NCI-H524 treated with DMSO at 0.1 percent for 48 hours (cell line): ENCODE measurements at regions not wholly inside any gene's neighbourhood (a gene's known extent, or its start where the extent isn't known, plus 50 kb on each side); places are given as distances from the start of the nearest gene placed in this dataset.
A peak's percentile ranks its signal among the peaks of the same experiment; 100 is the strongest.

ENCODE experiments used
- DNase-seq: peaks from one replicate; lab custom pipeline; 2025; lab: John Stamatoyannopoulos, UW

DNA sequence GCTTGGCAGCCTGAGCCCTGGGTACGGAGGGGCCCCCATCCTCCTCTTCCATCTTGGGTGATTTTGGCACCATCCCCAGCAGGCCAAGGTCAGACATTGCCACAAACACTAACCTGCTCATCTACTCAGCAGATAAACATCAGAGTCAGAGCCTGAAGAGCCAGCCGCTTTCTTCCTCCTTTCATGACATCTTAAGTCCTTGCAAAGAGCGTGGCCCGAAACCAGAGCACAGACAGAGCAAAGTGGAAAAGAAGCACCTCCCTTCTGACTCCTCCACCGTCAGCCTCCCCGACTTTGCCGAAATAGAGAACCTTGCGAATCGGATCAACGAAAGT lies 60.4 kb upstream of the RPH3AL start:
- no peak for DNase-seq

DNA sequence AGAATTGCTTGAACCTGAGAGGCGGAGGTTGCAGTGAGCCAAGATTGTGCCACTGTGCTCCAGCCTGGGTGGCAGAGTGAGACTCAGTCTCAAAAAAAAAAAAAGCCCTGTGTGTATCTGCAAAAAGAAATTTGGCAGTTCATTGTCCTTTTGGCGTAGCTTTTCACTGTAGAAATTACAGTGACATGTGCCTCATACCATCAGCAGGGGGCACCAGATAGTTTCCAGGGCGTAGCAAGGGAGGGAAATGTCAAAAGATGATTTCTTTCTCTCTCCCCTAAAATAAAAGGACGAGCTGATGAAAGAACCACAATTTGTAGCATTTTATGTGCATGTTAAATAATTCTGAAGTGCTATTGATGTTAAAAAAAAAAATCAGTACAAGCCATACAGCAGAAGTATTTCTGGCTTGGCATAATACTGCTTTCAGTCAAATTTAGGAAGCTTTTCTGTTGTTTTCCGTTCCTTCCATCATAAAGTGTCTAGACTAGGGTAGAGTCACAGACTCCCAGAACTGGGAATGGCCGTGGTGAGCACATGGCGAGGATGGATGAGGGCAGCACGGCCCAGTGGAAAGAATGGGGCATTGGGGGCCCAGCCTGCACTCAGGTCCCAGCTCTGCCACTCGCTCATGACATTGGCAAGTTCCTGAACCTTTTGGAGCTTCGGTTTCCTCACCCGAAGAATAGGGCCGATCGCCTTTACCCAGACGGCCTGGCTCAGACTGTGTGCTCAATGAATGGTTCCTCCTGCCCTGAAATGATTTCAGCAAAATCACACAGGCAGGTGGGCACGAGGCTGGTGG lies 59.8 kb upstream of the RPH3AL start:
- no peak for DNase-seq

DNA sequence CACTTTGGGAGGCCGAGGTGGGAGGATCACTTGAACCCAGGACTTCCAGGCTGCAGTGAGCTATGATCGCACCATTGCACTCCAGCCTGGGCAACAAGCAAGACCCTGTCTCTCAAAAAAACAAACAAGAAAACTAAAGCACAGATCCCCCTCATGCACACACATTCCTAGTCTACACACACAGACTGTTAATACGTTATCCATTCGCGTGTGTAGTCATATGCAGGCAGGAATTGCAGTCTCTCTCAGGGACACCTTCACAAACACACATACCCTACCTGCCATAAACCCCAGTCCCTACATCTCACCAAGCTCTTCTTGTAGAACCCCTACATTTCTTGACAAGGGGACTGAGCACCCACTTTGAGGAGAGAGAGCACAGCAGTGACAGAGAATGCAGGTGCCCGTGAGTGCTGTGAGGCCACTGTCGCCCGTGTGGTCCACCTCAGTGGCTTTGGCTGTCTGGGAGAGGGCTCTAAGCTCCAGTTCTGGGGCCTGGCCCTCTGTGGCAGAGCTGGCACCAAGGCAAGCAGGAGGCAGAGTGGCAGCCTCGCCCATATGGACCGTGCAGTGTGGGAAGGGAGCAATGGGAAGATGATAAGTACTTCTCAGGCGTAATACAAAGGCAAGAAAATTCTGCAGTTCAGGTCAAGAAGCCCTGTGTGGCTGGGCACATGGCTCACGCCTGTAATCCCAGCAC lies 59.0 kb upstream of the RPH3AL start:
- DNase-seq: no peak

DNA sequence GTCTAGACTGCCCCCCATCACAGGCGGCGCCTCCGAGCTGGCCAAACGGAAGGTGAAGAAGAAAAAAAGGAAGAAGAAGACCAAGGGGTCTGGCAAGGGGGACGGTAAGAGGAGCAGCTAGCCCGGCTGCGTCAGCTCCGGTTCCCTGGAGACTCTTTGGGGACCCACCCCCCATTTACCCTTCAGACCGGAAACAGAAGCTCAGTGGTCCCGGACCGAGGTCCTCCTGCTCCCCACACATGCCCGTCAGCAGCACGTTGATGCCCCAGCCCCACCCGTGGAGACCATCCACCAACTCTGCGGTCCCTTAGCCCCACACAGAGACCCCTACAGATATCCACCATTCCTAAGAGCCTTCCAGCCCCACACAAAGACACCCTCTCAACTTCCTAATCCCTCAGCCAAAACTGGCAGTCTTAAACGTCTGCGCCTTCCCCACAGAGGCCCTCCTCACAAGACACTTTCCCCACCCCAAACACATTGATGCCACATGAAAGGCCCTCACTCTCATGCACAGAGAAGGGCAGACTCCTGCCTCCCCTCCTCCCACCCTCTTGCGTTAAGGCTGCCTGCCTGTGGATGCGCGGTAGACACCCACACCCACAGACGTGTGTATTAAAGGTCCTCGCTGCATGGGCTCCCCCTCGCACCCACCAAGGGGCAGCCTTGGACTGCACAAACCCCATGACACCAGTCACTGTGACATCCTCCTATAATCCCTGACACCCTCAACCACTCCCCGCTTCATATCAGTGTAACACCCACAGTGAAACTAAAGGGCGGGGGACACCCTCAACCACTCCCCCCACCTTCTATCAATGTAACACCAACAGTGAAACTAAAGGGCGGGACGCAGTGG lies 58.2 kb upstream of the RPH3AL start:
- peak; percentile 10 for DNase-seq

DNA sequence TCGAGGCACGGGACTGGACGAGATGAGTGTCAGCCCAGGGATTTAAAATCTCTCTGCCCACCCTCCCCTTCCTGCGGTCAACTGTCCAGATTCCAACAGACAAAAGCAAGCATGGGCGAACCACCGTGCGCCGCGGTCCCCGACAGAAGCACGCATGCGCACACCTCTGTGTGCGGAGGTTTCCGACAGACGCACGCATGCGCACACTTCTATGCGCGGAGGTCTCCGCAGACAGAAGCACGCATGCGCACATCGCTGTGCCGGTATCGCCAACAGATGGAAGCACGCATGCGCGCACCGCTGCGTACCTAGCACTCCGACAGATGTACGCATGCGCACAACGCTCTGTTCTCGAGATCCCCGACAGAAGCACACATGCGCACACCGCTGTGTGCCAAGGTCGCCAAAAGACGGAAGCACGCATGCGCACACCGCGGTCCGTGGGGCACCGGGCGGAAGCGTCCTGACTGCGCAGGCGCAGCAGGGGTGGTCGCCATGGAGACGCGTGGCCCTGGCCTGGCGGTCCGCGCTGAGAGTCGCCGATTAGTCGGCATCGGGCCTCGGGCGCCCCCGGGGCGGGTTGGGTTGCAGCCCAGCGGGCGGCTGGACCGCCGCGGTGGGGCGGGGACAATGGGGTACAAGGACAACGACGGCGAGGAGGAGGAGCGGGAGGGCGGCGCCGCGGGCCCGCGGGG lies 57.4 kb upstream of the RPH3AL start:
- DNase-seq: peak; percentile 94

DNA sequence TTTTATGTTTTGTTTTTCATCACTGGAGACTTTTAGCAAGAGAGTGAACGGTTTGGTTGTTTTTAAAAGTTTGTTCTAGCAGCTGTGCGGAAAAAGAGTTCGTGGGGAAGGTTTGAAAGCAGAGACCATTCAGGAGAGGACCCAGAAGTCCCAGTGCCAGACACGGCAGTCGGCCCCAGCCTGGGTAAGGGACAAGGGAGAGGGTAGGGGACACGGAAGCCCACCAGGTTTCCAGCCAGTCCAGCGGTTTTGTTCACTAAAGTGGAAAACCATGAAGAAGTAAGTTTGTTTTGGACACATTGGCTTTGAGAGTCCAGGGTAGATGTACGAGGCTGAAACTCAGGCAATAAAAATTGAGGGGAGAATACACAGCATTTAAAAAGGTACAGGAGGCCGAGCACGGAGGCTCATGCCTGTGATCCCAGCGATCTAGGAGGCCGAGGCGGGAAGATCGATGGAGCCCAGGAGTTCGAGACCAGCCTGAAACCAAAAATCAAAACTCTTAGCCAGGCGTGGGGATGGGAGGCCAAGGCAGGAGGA lies 56.8 kb upstream of the RPH3AL start:
- DNase-seq: no peak

DNA sequence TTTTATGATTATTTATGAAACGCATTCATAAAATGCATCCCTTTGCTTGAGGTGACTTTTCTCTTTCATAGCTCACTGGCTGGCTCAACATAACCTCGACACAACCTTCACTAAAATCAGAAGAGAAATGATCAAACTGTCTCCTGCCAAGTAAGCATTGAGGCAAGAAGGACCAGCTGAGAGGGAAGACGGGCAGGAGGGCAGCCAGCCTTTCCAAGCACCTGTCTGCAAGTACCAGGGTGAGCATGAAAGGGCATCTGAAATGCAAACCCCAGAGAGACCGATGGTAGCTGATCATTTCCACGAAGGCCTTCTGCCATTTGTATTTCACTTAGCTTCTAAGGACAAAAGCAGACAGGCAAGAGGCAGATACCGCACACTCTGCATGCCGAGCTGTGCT lies 52.1 kb upstream of the RPH3AL start:
- DNase-seq: no peak
